Astrocyte (in vitro differentiated cells and primary cell): ENCODE measurements at regions not wholly inside any gene's neighbourhood (a gene's known extent, or its start where the extent isn't known, plus 50 kb on each side); places are given as distances from the start of the nearest gene placed in this dataset.

Experiments
- EZH2 ChIP-seq: IDR thresholded peaks from 2 replicates; pipeline ENCODE4 v1.6.1; 2012; ENCODE audit warnings: mild to moderate bottlenecking, low read length, inconsistent platforms; ENCODE audit not compliant: insufficient read depth
- TF ChIP-seq, protein P1 (sequence below): IDR thresholded peaks from 2 replicates; pipeline ENCODE4 v1.5.1; 2011; ENCODE audit warnings: low read depth, mild to moderate bottlenecking, inconsistent platforms, low read length, moderate library complexity; ENCODE audit not compliant: insufficient read depth

GRCh38 chr4:31379364-31379763, 659.2 kb downstream of the PCDH7 start:
- TF ChIP-seq, protein P1, sequence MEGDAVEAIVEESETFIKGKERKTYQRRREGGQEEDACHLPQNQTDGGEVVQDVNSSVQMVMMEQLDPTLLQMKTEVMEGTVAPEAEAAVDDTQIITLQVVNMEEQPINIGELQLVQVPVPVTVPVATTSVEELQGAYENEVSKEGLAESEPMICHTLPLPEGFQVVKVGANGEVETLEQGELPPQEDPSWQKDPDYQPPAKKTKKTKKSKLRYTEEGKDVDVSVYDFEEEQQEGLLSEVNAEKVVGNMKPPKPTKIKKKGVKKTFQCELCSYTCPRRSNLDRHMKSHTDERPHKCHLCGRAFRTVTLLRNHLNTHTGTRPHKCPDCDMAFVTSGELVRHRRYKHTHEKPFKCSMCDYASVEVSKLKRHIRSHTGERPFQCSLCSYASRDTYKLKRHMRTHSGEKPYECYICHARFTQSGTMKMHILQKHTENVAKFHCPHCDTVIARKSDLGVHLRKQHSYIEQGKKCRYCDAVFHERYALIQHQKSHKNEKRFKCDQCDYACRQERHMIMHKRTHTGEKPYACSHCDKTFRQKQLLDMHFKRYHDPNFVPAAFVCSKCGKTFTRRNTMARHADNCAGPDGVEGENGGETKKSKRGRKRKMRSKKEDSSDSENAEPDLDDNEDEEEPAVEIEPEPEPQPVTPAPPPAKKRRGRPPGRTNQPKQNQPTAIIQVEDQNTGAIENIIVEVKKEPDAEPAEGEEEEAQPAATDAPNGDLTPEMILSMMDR, result no peak
- no peak for TF ChIP-seq EZH2
